HepG2 (cell line): ENCODE measurements at regions not wholly inside any gene's neighbourhood (a gene's known extent, or its start where the extent isn't known, plus 50 kb on each side); places are given as distances from the start of the nearest gene placed in this dataset.

ENCODE experiments used
- ATF7 ChIP-seq, 2 experiments: fragments of 450-650 bp in 1 of 2; sonication (generic) in 1 of 2; formaldehyde crosslinking in 1 of 2; IDR thresholded peaks; 2 replicates each; pipeline versions ENCODE4 v1.4.0 to v1.6.1; 2016 to 2020; ENCODE audit warnings: antibody characterized with exemption in 1 of 2, mild to moderate bottlenecking in 1 of 2, missing genetic modification reagents in 1 of 2
- BHLHE40 ChIP-seq: IDR thresholded peaks from 2 replicates; pipeline ENCODE4 v1.6.1; 2011; ENCODE audit warnings: low read length, improper control_type of control experiment
- CTCF ChIP-seq: sonication (generic); formaldehyde crosslinking; IDR thresholded peaks from 2 replicates; pipeline ENCODE4 v1.5.0; 2020; ENCODE audit warnings: mild to moderate bottlenecking, missing genetic modification reagents, moderate library complexity
- GLMP ChIP-seq: sonication (generic); formaldehyde crosslinking; IDR thresholded peaks from 2 replicates; pipeline ENCODE4 v1.9.0; 2021; ENCODE audit warnings: missing genetic modification reagents, mild to moderate bottlenecking, borderline replicate concordance
- HNRNPH1 ChIP-seq: fragments of 200-400 bp; formaldehyde crosslinking; optimal IDR thresholded peaks from 2 replicates; pipeline ENCODE3; 2017; ENCODE audit warnings: mild to moderate bottlenecking, low read depth, low read length
- MEIS1 ChIP-seq: sonication (generic); formaldehyde crosslinking; IDR thresholded peaks from 2 replicates; pipeline ENCODE4 v1.9.0; 2021; ENCODE audit warnings: mild to moderate bottlenecking, missing genetic modification reagents, moderate library complexity, borderline replicate concordance
- MYC ChIP-seq: sonication (generic); formaldehyde crosslinking; IDR thresholded peaks from 2 replicates; pipeline ENCODE4 v1.9.0; 2021; ENCODE audit warnings: missing genetic modification reagents, borderline replicate concordance
- NFE2 ChIP-seq: sonication (generic); formaldehyde crosslinking; IDR thresholded peaks from 2 replicates; pipeline ENCODE4 v1.4.0; 2020; ENCODE audit warnings: missing genetic modification reagents
- NR3C1 ChIP-seq: sonication (generic); formaldehyde crosslinking; IDR thresholded peaks from 2 replicates; pipeline ENCODE4 v1.4.0; 2020; ENCODE audit warnings: missing genetic modification reagents
- POLR2A ChIP-seq, 2 experiments: IDR thresholded peaks; 2 replicates each; pipeline ENCODE4 v1.6.1; 2011; ENCODE audit warnings: low read depth in 2 of 2, low read length in 2 of 2, mild to moderate bottlenecking in 1 of 2, moderate library complexity in 1 of 2; ENCODE audit not compliant: insufficient read depth in 1 of 2
- TCF12 ChIP-seq, 2 experiments: fragments of 450-650 bp in 1 of 2; sonication (generic) in 1 of 2; formaldehyde crosslinking in 1 of 2; IDR thresholded peaks; 2 replicates each; pipeline versions ENCODE4 v1.6.1 to v1.8.0; 2017 to 2022; ENCODE audit warnings: antibody characterized with exemption in 1 of 2, mild to moderate bottlenecking in 1 of 2, missing genetic modification reagents in 1 of 2, moderate library complexity in 1 of 2
- TCF7 ChIP-seq: sonication (generic); IDR thresholded peaks from 2 replicates; pipeline ENCODE4 v1.6.1; 2016; ENCODE audit warnings: antibody characterized with exemption, low read depth
- ZNF24 ChIP-seq: fragments of 450-650 bp; IDR thresholded peaks from 2 replicates; pipeline ENCODE4 v1.6.1; 2017; ENCODE audit warnings: antibody characterized with exemption, mild to moderate bottlenecking
- ZNF318 ChIP-seq: sonication (generic); formaldehyde crosslinking; IDR thresholded peaks from 2 replicates; pipeline ENCODE4 v1.4.0; 2020; ENCODE audit warnings: mild to moderate bottlenecking, missing genetic modification reagents

- no peak for TF ChIP-seq CTCF (CRISPR knock-in tag)
- TF ChIP-seq BHLHE40 = no peak
- TF ChIP-seq POLR2A (IDR thresholded peaks at IDR 0.05; ENCODE audit: insufficient read depth in 1 of 2, low read depth in 2 of 2, low read length in 2 of 2) = no peak
- no peak for TF ChIP-seq MEIS1
- TF ChIP-seq ZNF24 = no peak
- TF ChIP-seq MYC (CRISPR knock-in tag) = no peak
- TF ChIP-seq TCF12 (IDR thresholded peaks at IDR 0.05) = no peak
- no peak for TF ChIP-seq TCF12 (CRISPR knock-in tag; IDR thresholded peaks at IDR 0.05)
- no peak for TF ChIP-seq GLMP (CRISPR knock-in tag)
- TF ChIP-seq ZNF318 (CRISPR knock-in tag) = no peak
- TF ChIP-seq NFE2 (CRISPR knock-in tag) = no peak
- TF ChIP-seq TCF7 = no peak
- no peak for TF ChIP-seq HNRNPH1
- TF ChIP-seq NR3C1 = no peak
- no peak for TF ChIP-seq ATF7 (IDR thresholded peaks at IDR 0.05)
- no peak for TF ChIP-seq ATF7 (CRISPR knock-in tag; IDR thresholded peaks at IDR 0.05)
Measured at GRCh38 chr2:7517851-7518250, 600.6 kb downstream of the RNF144A start.
